Thyroid gland (tissue), 4 donors: ENCODE measurements at regions not wholly inside any gene's neighbourhood (a gene's known extent, or its start where the extent isn't known, plus 50 kb on each side); places are given as distances from the start of the nearest gene placed in this dataset.

Experiments
- POLR2A ChIP-seq, 2 donors: fragments of 450-650 bp; IDR thresholded peaks; one replicate each; pipeline ENCODE4 v1.6.1; 2017; ENCODE audit warnings: antibody characterized with exemption in 2 of 2, mild to moderate bottlenecking in 2 of 2, moderate library complexity in 1 of 2
- TF ChIP-seq, protein P1 (sequence below), 6 experiments: fragments of 200-600 bp in 3 of 6; fragments of 450-650 bp in 3 of 6; sonication (generic) in 3 of 6; IDR thresholded peaks; one replicate each; pipeline ENCODE4 v1.5.1; 2016 to 2019; ENCODE audit warnings: antibody characterized with exemption in 6 of 6, mild to moderate bottlenecking in 2 of 6, inconsistent platforms in 1 of 6, moderate library complexity in 1 of 6

DNA sequence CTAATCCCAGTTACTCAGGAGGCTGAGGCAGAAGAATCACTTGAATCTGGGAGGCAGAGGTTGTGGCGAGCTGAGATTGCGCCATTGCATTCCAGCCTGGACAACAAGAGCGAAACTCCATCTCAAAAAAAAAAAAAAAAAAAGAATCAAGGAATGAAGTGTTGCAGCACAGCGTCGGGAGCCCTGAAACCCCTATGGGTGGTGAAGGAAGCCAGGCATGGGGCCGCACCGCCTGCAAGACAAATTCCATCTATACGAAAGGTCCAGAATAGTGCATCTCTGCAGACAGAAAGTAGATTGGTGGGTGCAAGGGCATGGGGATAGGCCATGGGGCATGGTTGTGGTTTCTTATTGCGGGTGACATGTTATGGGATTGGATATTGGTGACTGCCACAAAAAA, 98.6 kb upstream of the PRR20G start:
- TF ChIP-seq, protein P1, sequence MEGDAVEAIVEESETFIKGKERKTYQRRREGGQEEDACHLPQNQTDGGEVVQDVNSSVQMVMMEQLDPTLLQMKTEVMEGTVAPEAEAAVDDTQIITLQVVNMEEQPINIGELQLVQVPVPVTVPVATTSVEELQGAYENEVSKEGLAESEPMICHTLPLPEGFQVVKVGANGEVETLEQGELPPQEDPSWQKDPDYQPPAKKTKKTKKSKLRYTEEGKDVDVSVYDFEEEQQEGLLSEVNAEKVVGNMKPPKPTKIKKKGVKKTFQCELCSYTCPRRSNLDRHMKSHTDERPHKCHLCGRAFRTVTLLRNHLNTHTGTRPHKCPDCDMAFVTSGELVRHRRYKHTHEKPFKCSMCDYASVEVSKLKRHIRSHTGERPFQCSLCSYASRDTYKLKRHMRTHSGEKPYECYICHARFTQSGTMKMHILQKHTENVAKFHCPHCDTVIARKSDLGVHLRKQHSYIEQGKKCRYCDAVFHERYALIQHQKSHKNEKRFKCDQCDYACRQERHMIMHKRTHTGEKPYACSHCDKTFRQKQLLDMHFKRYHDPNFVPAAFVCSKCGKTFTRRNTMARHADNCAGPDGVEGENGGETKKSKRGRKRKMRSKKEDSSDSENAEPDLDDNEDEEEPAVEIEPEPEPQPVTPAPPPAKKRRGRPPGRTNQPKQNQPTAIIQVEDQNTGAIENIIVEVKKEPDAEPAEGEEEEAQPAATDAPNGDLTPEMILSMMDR (IDR thresholded peaks at IDR 0.05): no peak
- TF ChIP-seq POLR2A (IDR thresholded peaks at IDR 0.05): no peak
